Keratinocyte (primary cell): ENCODE measurements at regions not wholly inside any gene's neighbourhood (a gene's known extent, or its start where the extent isn't known, plus 50 kb on each side); places are given as distances from the start of the nearest gene placed in this dataset.

Experiments used
- DNase-seq: peaks from one replicate; pipeline ENCODE4 v3.0.0-alpha.2; 2011; ENCODE audit warnings: low read depth, missing footprints, low spot score
- FAIRE-seq: peaks from 2 replicates; lab custom pipeline; 2011; peaks lifted over from hg19 to GRCh38; lab: Jason Lieb, UNC
- H2AFZ ChIP-seq: 2 replicates; pipeline ENCODE4 v1.6.0; 2012; ENCODE audit warnings: low read length, control low read depth, inconsistent platforms; ENCODE audit not compliant: control insufficient read depth
- H3K27ac ChIP-seq: 2 replicates; pipeline ENCODE4 v1.5.1; 2011; ENCODE audit warnings: low read length; ENCODE audit not compliant: control insufficient read depth, insufficient read depth
- H3K27me3 ChIP-seq: 3 replicates; pipeline ENCODE4 v1.6.0; 2011; ENCODE audit warnings: low read length; ENCODE audit not compliant: control insufficient read depth, insufficient read depth; ENCODE audit errors: extremely low read depth
- H3K36me3 ChIP-seq, 2 experiments: 2 replicates in 1 of 2; 3 replicates in 1 of 2; pipeline ENCODE4 v1.5.1; 2011; ENCODE audit warnings: low read length in 2 of 2, mild to moderate bottlenecking in 1 of 2; ENCODE audit not compliant: control insufficient read depth in 2 of 2, insufficient read depth in 2 of 2; ENCODE audit errors: extremely low read depth in 1 of 2
- H3K4me1 ChIP-seq: 3 replicates; pipeline ENCODE4 v1.5.1; 2011; ENCODE audit warnings: low read length; ENCODE audit not compliant: control insufficient read depth, insufficient read depth; ENCODE audit errors: extremely low read depth
- H3K4me2 ChIP-seq: 3 replicates; pipeline ENCODE4 v1.6.0; 2011; ENCODE audit warnings: low read depth, low read length; ENCODE audit not compliant: control insufficient read depth, insufficient read depth; ENCODE audit errors: extremely low read depth
- H3K4me3 ChIP-seq, 3 experiments: fragments of 200-600 bp in 1 of 3; sonication (generic) in 1 of 3; 2 replicates in 2 of 3; 3 replicates in 1 of 3; pipeline ENCODE4 v1.5.1; 2011 to 2016; ENCODE audit warnings: low read length in 3 of 3, mild to moderate bottlenecking in 3 of 3, control low read depth in 2 of 3, inconsistent platforms in 1 of 3, low read depth in 1 of 3, mixed read lengths in 1 of 3, mixed run types in 1 of 3, moderate library complexity in 1 of 3; ENCODE audit not compliant: control insufficient read depth in 2 of 3, insufficient read depth in 2 of 3; ENCODE audit errors: extremely low read depth in 1 of 3
- H3K79me2 ChIP-seq: 2 replicates; pipeline ENCODE4 v1.6.0; 2012; ENCODE audit warnings: low read length; ENCODE audit not compliant: control insufficient read depth, insufficient read depth
- H3K9ac ChIP-seq: 3 replicates; pipeline ENCODE4 v1.6.0; 2011; ENCODE audit warnings: low read length; ENCODE audit not compliant: control insufficient read depth, insufficient read depth; ENCODE audit errors: extremely low read depth
- H3K9me1 ChIP-seq: 3 replicates; pipeline ENCODE4 v1.6.0; 2011; ENCODE audit warnings: low read length; ENCODE audit not compliant: control insufficient read depth, insufficient read depth; ENCODE audit errors: extremely low read depth
- H3K9me3 ChIP-seq: 2 replicates; pipeline ENCODE4 v1.5.1; 2012; ENCODE audit warnings: low read depth, low read length; ENCODE audit not compliant: control insufficient read depth
- H4K20me1 ChIP-seq: 3 replicates; pipeline ENCODE4 v1.6.0; 2011; ENCODE audit warnings: low read length; ENCODE audit not compliant: control insufficient read depth, insufficient read depth; ENCODE audit errors: extremely low read depth
- EZH2 ChIP-seq: IDR thresholded peaks from one replicate; pipeline ENCODE4 v1.6.1; 2012; ENCODE audit warnings: inconsistent platforms, mild to moderate bottlenecking, low read length, moderate library complexity
- dilution Hi-C: fragments of 300-500 bp; cut with MboI; formaldehyde crosslinking; loops from one replicate; pipeline ENCODE4 v1.7.0; 2020; ENCODE audit warnings: low sequenced_read_pairs; ENCODE audit not compliant: extremely low pct_ligation_motif_present
- TF ChIP-seq, protein P1 (sequence below), 3 experiments: IDR thresholded peaks in 1 of 3; conservative IDR thresholded peaks in 1 of 3; optimal IDR thresholded peaks in 1 of 3; 2 replicates in 2 of 3; 3 replicates in 1 of 3; pipeline versions ENCODE3 to v1.5.1; 2011; ENCODE audit warnings: low read length in 3 of 3, mild to moderate bottlenecking in 3 of 3, moderate library complexity in 2 of 3, control low read depth in 1 of 3, inconsistent platforms in 1 of 3; ENCODE audit not compliant: insufficient read depth in 2 of 3; ENCODE audit errors: extremely low read depth in 1 of 3

DNA sequence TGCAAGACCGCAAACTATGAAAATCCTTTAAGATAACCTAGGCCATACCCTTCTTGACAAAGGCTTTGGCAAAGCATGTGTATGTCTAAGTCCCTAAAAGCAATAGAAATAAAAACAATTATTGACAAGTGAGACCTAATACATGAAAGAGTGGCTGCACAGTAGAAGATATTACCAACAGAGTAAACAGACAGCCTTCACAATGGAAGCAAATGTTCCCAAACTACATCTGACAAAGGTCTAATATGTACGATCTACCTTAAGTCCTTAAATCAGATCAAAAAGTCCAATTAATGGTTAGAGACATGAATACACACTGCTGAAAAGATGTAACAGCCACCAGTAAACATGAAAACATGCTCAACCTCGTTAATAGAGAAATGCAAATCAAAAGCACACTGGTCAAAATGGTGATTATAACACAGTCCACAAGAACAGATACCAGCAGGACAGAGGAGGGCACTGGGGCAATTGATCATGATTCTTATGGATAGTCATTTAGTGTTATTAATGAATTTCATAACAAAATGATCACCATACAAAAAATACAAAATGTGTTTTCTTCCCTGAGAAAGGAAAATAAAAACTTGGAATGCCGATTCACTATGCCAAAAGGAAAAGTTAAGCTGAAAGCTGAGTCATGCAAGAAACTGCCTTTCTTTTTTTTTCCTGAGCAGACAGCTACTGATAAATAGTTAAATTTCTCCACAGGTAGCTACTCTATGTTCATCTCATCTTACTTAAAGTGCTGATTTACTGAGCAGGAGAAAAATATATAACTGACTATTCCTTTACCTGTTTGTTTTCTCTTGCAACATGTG lies 102.6 kb upstream of the VPREB1 start:
- H3K27me3 ChIP-seq, result no peaks in the 10 kb centered on the region

DNA sequence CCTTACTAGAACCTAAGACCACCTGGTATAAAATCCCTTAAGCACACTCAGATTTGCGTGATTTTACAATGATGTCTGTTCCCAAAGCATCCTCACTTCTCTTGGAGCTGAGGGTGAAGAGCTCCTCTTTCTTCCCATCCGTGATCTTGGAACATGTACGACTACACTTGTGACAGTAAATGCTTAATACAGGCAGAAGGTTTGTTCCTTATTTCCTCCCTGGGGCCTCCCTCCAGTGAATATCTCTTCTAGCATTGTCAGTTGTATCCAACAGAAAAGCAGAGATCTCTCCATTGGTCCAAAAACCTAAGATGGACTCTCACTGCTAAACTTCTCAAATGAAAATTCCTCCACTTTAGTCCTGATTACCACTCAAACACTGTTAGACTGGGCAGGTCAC lies 103.6 kb upstream of the VPREB1 start:
- Histone ChIP-seq H3K27ac (no peak overlapping the region), H3K4me1 (peaks cover 5% of the 10 kb centered on the region), H3K9ac (no peak overlapping the region), H3K4me2 (no peak overlapping the region), H3K36me3 (no peaks in the 10 kb centered on the region), H3K79me2 (no peaks in the 10 kb centered on the region), H3K27me3 (no peaks in the 10 kb centered on the region), H3K9me3 (no peaks in the 10 kb centered on the region), H3K9me1 (no peaks in the 10 kb centered on the region), H2AFZ (no peak overlapping the region), H3K4me3 (no peak overlapping the region), H4K20me1 (no peaks in the 10 kb centered on the region)
- TF ChIP-seq EZH2, result no peak
- TF ChIP-seq, protein P1, sequence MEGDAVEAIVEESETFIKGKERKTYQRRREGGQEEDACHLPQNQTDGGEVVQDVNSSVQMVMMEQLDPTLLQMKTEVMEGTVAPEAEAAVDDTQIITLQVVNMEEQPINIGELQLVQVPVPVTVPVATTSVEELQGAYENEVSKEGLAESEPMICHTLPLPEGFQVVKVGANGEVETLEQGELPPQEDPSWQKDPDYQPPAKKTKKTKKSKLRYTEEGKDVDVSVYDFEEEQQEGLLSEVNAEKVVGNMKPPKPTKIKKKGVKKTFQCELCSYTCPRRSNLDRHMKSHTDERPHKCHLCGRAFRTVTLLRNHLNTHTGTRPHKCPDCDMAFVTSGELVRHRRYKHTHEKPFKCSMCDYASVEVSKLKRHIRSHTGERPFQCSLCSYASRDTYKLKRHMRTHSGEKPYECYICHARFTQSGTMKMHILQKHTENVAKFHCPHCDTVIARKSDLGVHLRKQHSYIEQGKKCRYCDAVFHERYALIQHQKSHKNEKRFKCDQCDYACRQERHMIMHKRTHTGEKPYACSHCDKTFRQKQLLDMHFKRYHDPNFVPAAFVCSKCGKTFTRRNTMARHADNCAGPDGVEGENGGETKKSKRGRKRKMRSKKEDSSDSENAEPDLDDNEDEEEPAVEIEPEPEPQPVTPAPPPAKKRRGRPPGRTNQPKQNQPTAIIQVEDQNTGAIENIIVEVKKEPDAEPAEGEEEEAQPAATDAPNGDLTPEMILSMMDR (optimal IDR thresholded peaks at IDR 0.05 in 1 of 3, IDR thresholded peaks at IDR 0.05 in 1 of 3, conservative IDR thresholded peaks at IDR 0.05 in 1 of 3; ENCODE audit: extremely low read depth in 1 of 3, insufficient read depth in 2 of 3, low read length in 3 of 3), result no peak
- DNase-seq, result no peak
- FAIRE-seq, result no peak
- dilution Hi-C loops, result no loop called here

More for the DNA sequence above, 102.6 kb upstream of the VPREB1 start:
- Histone ChIP-seq H3K79me2 (no peaks in the 10 kb centered on the region), H3K4me3 (no peak overlapping the region), H3K9me1 (no peaks in the 10 kb centered on the region), H3K36me3 (no peaks in the 10 kb centered on the region), H3K4me1 (peaks cover 5% of the 10 kb centered on the region), H2AFZ (no peak overlapping the region), H3K27ac (no peak overlapping the region), H3K9ac (no peak overlapping the region), H3K9me3 (no peaks in the 10 kb centered on the region), H4K20me1 (no peaks in the 10 kb centered on the region), H3K4me2 (peak overlapping the region; percentile 67)
- TF ChIP-seq EZH2, result no peak
- TF ChIP-seq, protein P1 (optimal IDR thresholded peaks at IDR 0.05 in 1 of 3, IDR thresholded peaks at IDR 0.05 in 1 of 3, conservative IDR thresholded peaks at IDR 0.05 in 1 of 3; ENCODE audit: extremely low read depth in 1 of 3, insufficient read depth in 2 of 3, low read length in 3 of 3), result no peak
- no peak for DNase-seq
- FAIRE-seq, result no peak
- dilution Hi-C loops, result no loop called here
